Gastrocnemius medialis (tissue), 4 donors: ENCODE measurements at regions not wholly inside any gene's neighbourhood (a gene's known extent, or its start where the extent isn't known, plus 50 kb on each side); places are given as distances from the start of the nearest gene placed in this dataset.

Experiments used
- ATAC-seq, 2 donors: fragments of 150-250 bp; one replicate each; pipeline ENCODE4 v1.9.1; 2016
- DNase-seq, 2 donors: peaks; one replicate each; pipeline ENCODE4 v3.0.0-alpha.2; 2019
- H3K27ac ChIP-seq, 4 donors: fragments of 200-600 bp; sonication (generic); 1 replicate in 1 of 4; 2 replicates in 3 of 4; pipeline ENCODE4 v1.5.1; 2016 to 2018; ENCODE audit warnings: mild to moderate bottlenecking in 2 of 4, moderate library complexity in 1 of 4
- H3K27me3 ChIP-seq, 3 donors: fragments of 200-600 bp; sonication (generic) in 2 of 3; 1 replicate in 1 of 3; 2 replicates in 2 of 3; pipeline versions ENCODE4 v1.5.1 to v1.6.0; 2016 to 2019; ENCODE audit warnings: mild to moderate bottlenecking in 1 of 3, moderate library complexity in 1 of 3
- H3K36me3 ChIP-seq, 2 donors: fragments of 200-600 bp; sonication (generic) in 1 of 2; one replicate each; pipeline ENCODE4 v1.5.1; 2017 to 2018
- H3K4me1 ChIP-seq, 2 donors: fragments of 200-600 bp; sonication (generic) in 1 of 2; one replicate each; pipeline ENCODE4 v1.5.1; 2016 to 2017; ENCODE audit warnings: mild to moderate bottlenecking in 2 of 2
- H3K4me3 ChIP-seq, 4 donors: fragments of 200-600 bp; sonication (generic) in 3 of 4; 1 replicate in 1 of 4; 2 replicates in 3 of 4; pipeline ENCODE4 v1.5.1; 2016 to 2019; ENCODE audit warnings: mild to moderate bottlenecking in 2 of 4
- H3K9me3 ChIP-seq, 3 donors: fragments of 200-600 bp; sonication (generic) in 2 of 3; 1 replicate in 1 of 3; 2 replicates in 2 of 3; pipeline ENCODE4 v1.5.1; 2016 to 2019
- CTCF ChIP-seq, 5 experiments: fragments of 450-650 bp in 3 of 5; fragments of 200-600 bp in 2 of 5; sonication (generic) in 2 of 5; IDR thresholded peaks in 4 of 5; conservative IDR thresholded peaks in 1 of 5; 1 replicate in 4 of 5; 2 replicates in 1 of 5; pipeline ENCODE4 v1.5.1; 2016 to 2019; ENCODE audit warnings: antibody characterized with exemption in 5 of 5, mild to moderate bottlenecking in 3 of 5, moderate library complexity in 3 of 5
- POLR2A ChIP-seq, 2 donors: fragments of 450-650 bp; IDR thresholded peaks; one replicate each; pipeline ENCODE4 v1.6.1; 2017; ENCODE audit warnings: antibody characterized with exemption in 2 of 2, mild to moderate bottlenecking in 2 of 2, moderate library complexity in 2 of 2
- in situ Hi-C, 4 donors: fragments of 200-750 bp; cut with MboI; loops; one replicate each; pipeline versions ENCODE4 v1.15.0 to v1.8.0; 2017; ENCODE audit warnings: low sequenced_read_pairs in 4 of 4
- intact Hi-C: fragments of 100-400 bp; cut with DNase I; formaldehyde crosslinking; loops from one replicate; pipeline ENCODE4 v1.15.1; 2023; ENCODE audit warnings: low total_unique reads

GRCh38 chr3:80592792-80593191 is 825.0 kb upstream of the ROBO1 start:
- no peaks in the 10 kb centered on the region for H3K4me1 ChIP-seq
- ATAC-seq = no peak
- intact Hi-C loops = no loop called here
- no peak overlapping the region for H3K27ac ChIP-seq
- no peaks in the 10 kb centered on the region for H3K9me3 ChIP-seq
- DNase-seq = no peak
- TF ChIP-seq POLR2A (IDR thresholded peaks at IDR 0.05) (no peak), CTCF (IDR thresholded peaks at IDR 0.05 in 4 of 5, conservative IDR thresholded peaks at IDR 0.05 in 1 of 5) (no peak)
- H3K27me3 ChIP-seq = no peaks in the 10 kb centered on the region
- H3K36me3 ChIP-seq = no peaks in the 10 kb centered on the region
- in situ Hi-C loops = no loop called here
- H3K4me3 ChIP-seq = no peak overlapping the region

GRCh38 chr3:80586338-80586737 is 818.5 kb upstream of the ROBO1 start:
- Histone ChIP-seq H3K36me3 (no peaks in the 10 kb centered on the region), H3K4me3 (no peak overlapping the region), H3K27ac (no peak overlapping the region), H3K9me3 (no peaks in the 10 kb centered on the region), H3K4me1 (no peaks in the 10 kb centered on the region), H3K27me3 (no peaks in the 10 kb centered on the region)
- TF ChIP-seq POLR2A (IDR thresholded peaks at IDR 0.05) = no peak
- no peak for TF ChIP-seq CTCF (IDR thresholded peaks at IDR 0.05 in 4 of 5, conservative IDR thresholded peaks at IDR 0.05 in 1 of 5)
- ATAC-seq (no peak), DNase-seq (no peak)
- in situ Hi-C loops (no loop called here), intact Hi-C loops (no loop called here)

GRCh38 chr3:80580146-80580545 is 812.3 kb upstream of the ROBO1 start:
- no peak overlapping the region for H3K27ac ChIP-seq
- ATAC-seq (no peak), DNase-seq (no peak)
- no peaks in the 10 kb centered on the region for H3K9me3 ChIP-seq
- H3K27me3 ChIP-seq = no peaks in the 10 kb centered on the region
- H3K36me3 ChIP-seq = no peaks in the 10 kb centered on the region
- H3K4me1 ChIP-seq = no peaks in the 10 kb centered on the region
- intact Hi-C loops (no loop called here), in situ Hi-C loops (no loop called here)
- H3K4me3 ChIP-seq = no peak overlapping the region
- TF ChIP-seq CTCF (IDR thresholded peaks at IDR 0.05 in 4 of 5, conservative IDR thresholded peaks at IDR 0.05 in 1 of 5) (no peak), POLR2A (IDR thresholded peaks at IDR 0.05) (no peak)

GRCh38 chr3:80564391-80564790 is 796.6 kb upstream of the ROBO1 start:
- in situ Hi-C loops = no loop called here
- no peak for TF ChIP-seq CTCF (IDR thresholded peaks at IDR 0.05 in 4 of 5, conservative IDR thresholded peaks at IDR 0.05 in 1 of 5)
- TF ChIP-seq POLR2A (IDR thresholded peaks at IDR 0.05) = no peak
- Histone ChIP-seq H3K36me3 (no peaks in the 10 kb centered on the region), H3K27ac (no peak overlapping the region), H3K4me1 (no peaks in the 10 kb centered on the region), H3K27me3 (no peaks in the 10 kb centered on the region), H3K4me3 (no peak overlapping the region), H3K9me3 (no peaks in the 10 kb centered on the region)
- intact Hi-C loops = no loop called here
- no peak for DNase-seq
- no peak for ATAC-seq

GRCh38 chr3:80559701-80560100 is 791.9 kb upstream of the ROBO1 start:
- intact Hi-C loops = no loop called here
- Histone ChIP-seq H3K36me3 (no peaks in the 10 kb centered on the region), H3K27ac (no peak overlapping the region), H3K4me1 (no peaks in the 10 kb centered on the region), H3K4me3 (no peak overlapping the region), H3K27me3 (no peaks in the 10 kb centered on the region), H3K9me3 (no peaks in the 10 kb centered on the region)
- TF ChIP-seq CTCF (IDR thresholded peaks at IDR 0.05 in 4 of 5, conservative IDR thresholded peaks at IDR 0.05 in 1 of 5) = no peak
- TF ChIP-seq POLR2A (IDR thresholded peaks at IDR 0.05) = no peak
- ATAC-seq = no peak
- DNase-seq = no peak
- in situ Hi-C loops = no loop called here
